SW 1271 (cell line): ENCODE measurements at regions not wholly inside any gene's neighbourhood (a gene's known extent, or its start where the extent isn't known, plus 50 kb on each side); places are given as distances from the start of the nearest gene placed in this dataset.

ENCODE experiments used
- DNase-seq, 2 experiments: peaks; one replicate each; lab custom pipeline; 2025; lab: John Stamatoyannopoulos, UW

- no peak for DNase-seq
Observed at GRCh38 chr9:18074041-18074440, 399.9 kb upstream of the ADAMTSL1 start.

- no peak for DNase-seq
Observed at GRCh38 chr9:18075253-18075952, 398.6 kb upstream of the ADAMTSL1 start.

- DNase-seq, result no peak
Observed at GRCh38 chr9:18077941-18078678, 395.8 kb upstream of the ADAMTSL1 start.

- DNase-seq, result no peak
Observed at GRCh38 chr9:18092138-18092537, 381.8 kb upstream of the ADAMTSL1 start.

- no peak for DNase-seq
Observed at GRCh38 chr9:18106006-18106560, 367.9 kb upstream of the ADAMTSL1 start.

- no peak for DNase-seq
Observed at GRCh38 chr9:18109675-18110074, 364.3 kb upstream of the ADAMTSL1 start.

- no peak for DNase-seq
Observed at GRCh38 chr9:18111146-18111545, 362.8 kb upstream of the ADAMTSL1 start.

- DNase-seq, result no peak
Observed at GRCh38 chr9:18114559-18115475, 359.1 kb upstream of the ADAMTSL1 start.

- no peak for DNase-seq
Observed at GRCh38 chr9:18118268-18118667, 355.7 kb upstream of the ADAMTSL1 start.

- DNase-seq, result no peak
Observed at GRCh38 chr9:18122171-18122570, 351.8 kb upstream of the ADAMTSL1 start.

GRCh38 chr9:18124760-18125159 lies 349.2 kb upstream of the ADAMTSL1 start:
- DNase-seq, result no peak

GRCh38 chr9:18126831-18127498 lies 347.0 kb upstream of the ADAMTSL1 start:
- DNase-seq, result no peak

- DNase-seq, result no peak
Observed at GRCh38 chr9:18127499-18127875, 346.5 kb upstream of the ADAMTSL1 start.

GRCh38 chr9:18129809-18130334 lies 344.1 kb upstream of the ADAMTSL1 start:
- no peak for DNase-seq

- DNase-seq, result no peak
Observed at GRCh38 chr9:18136354-18136994, 337.5 kb upstream of the ADAMTSL1 start.

GRCh38 chr9:18137815-18138214 lies 336.1 kb upstream of the ADAMTSL1 start:
- no peak for DNase-seq

GRCh38 chr9:18138656-18139055 lies 335.3 kb upstream of the ADAMTSL1 start:
- DNase-seq, result no peak

- no peak for DNase-seq
Observed at GRCh38 chr9:18141681-18142080, 332.3 kb upstream of the ADAMTSL1 start.

GRCh38 chr9:18143073-18143745 lies 330.7 kb upstream of the ADAMTSL1 start:
- no peak for DNase-seq

GRCh38 chr9:18146329-18146728 lies 327.6 kb upstream of the ADAMTSL1 start:
- no peak for DNase-seq
